ENCODE measurements at regions not wholly inside any gene's neighbourhood (a gene's known extent, or its start where the extent isn't known, plus 50 kb on each side); places are given as distances from the start of the nearest gene placed in this dataset.

GRCh38 chr7:101684983-101685330 is 55.9 kb upstream of the MYL10 start:
- DNase-seq (ENCODE audit: low spot score), result no peak
- no TSS peak for BruUV-seq (replicated peaks)
- no peaks in the 10 kb centered on the region for H3K36me3 ChIP-seq (ENCODE audit: insufficient read depth, low read length, poor library complexity, severe bottlenecking)
- H3K27ac ChIP-seq (ENCODE audit: low read depth, low read length, poor library complexity, severe bottlenecking), result no peak overlapping the region
- POLR2A ChIA-PET (ENCODE audit: low non-redundant PET), result interaction anchor here (0.6 kb wide), 1 partner anchor 562 kb away, joined by 8 read pairs; no protein-coding TSS in a partner anchor
- TF ChIP-seq EZH2 (IDR thresholded peaks at IDR 0.05; ENCODE audit: borderline replicate concordance, low read depth, low read length, poor library complexity, severe bottlenecking) (no peak), CTCF (conservative IDR thresholded peaks at IDR 0.05; ENCODE audit: low read depth, low read length) (no peak)
- peaks cover 11% of the 10 kb centered on the region for H3K4me1 ChIP-seq (ENCODE audit: insufficient read depth, low read length, poor library complexity, severe bottlenecking)
- H3K27me3 ChIP-seq (replicated peaks; ENCODE audit: insufficient read depth, low read depth, low read length, poor library complexity), result no peaks in the 10 kb centered on the region
- no peaks in the 10 kb centered on the region for H3K9me3 ChIP-seq (ENCODE audit: low read depth, low read length, poor library complexity, severe bottlenecking)
- intact Hi-C loops (cut with micrococcal nuclease; ENCODE audit: unreplicated experiment), result loop anchor here (5.0 kb wide), 2 partner anchors 83 to 127 kb away; no protein-coding TSS in a partner anchor
- H3K4me3 ChIP-seq (ENCODE audit: low read depth, low read length, poor library complexity, severe bottlenecking), result no peak overlapping the region
- CTCF ChIA-PET, result no interaction called here

- Histone ChIP-seq H3K36me3 (ENCODE audit: insufficient read depth, low read length, poor library complexity, severe bottlenecking) (no peaks in the 10 kb centered on the region), H3K9me3 (ENCODE audit: low read depth, low read length, poor library complexity, severe bottlenecking) (no peaks in the 10 kb centered on the region), H3K27ac (ENCODE audit: low read depth, low read length, poor library complexity, severe bottlenecking) (no peak overlapping the region), H3K27me3 (replicated peaks; ENCODE audit: insufficient read depth, low read depth, low read length, poor library complexity) (no peaks in the 10 kb centered on the region), H3K4me3 (ENCODE audit: low read depth, low read length, poor library complexity, severe bottlenecking) (no peak overlapping the region), H3K4me1 (ENCODE audit: insufficient read depth, low read length, poor library complexity, severe bottlenecking) (peaks cover 7% of the 10 kb centered on the region)
- no peak for TF ChIP-seq EZH2 (IDR thresholded peaks at IDR 0.05; ENCODE audit: borderline replicate concordance, low read depth, low read length, poor library complexity, severe bottlenecking)
- TF ChIP-seq CTCF (conservative IDR thresholded peaks at IDR 0.05; ENCODE audit: low read depth, low read length), result no peak
- intact Hi-C loops (cut with micrococcal nuclease; ENCODE audit: unreplicated experiment), result loop anchor here (5.0 kb wide), 2 partner anchors 84 to 126 kb away; no protein-coding TSS in a partner anchor
- DNase-seq (ENCODE audit: low spot score), result no peak
- ChIA-PET CTCF (no interaction called here), POLR2A (ENCODE audit: low non-redundant PET) (no interaction called here)
- BruUV-seq (replicated peaks), result no TSS peak
These were observed 56.9 kb upstream of the MYL10 start for GRCh38 chr7:101686030-101686429.

- H3K4me1 ChIP-seq (ENCODE audit: insufficient read depth, low read length, poor library complexity, severe bottlenecking), result no peaks in the 10 kb centered on the region
- intact Hi-C loops (cut with micrococcal nuclease; ENCODE audit: unreplicated experiment), result loop anchor here (5.0 kb wide), 2 partner anchors 85 to 125 kb away; no protein-coding TSS in a partner anchor
- ChIA-PET CTCF (interaction anchor here (0.6 kb wide), 1 partner anchor 142 kb away, joined by 6 read pairs; no protein-coding TSS in a partner anchor), POLR2A (ENCODE audit: low non-redundant PET) (no interaction called here)
- H3K36me3 ChIP-seq (ENCODE audit: insufficient read depth, low read length, poor library complexity, severe bottlenecking), result no peaks in the 10 kb centered on the region
- BruUV-seq (replicated peaks), result no TSS peak
- TF ChIP-seq CTCF (conservative IDR thresholded peaks at IDR 0.05; ENCODE audit: low read depth, low read length), result no peak
- no peak for TF ChIP-seq EZH2 (IDR thresholded peaks at IDR 0.05; ENCODE audit: borderline replicate concordance, low read depth, low read length, poor library complexity, severe bottlenecking)
- H3K27me3 ChIP-seq (replicated peaks; ENCODE audit: insufficient read depth, low read depth, low read length, poor library complexity), result no peaks in the 10 kb centered on the region
- H3K4me3 ChIP-seq (ENCODE audit: low read depth, low read length, poor library complexity, severe bottlenecking), result no peak overlapping the region
- H3K27ac ChIP-seq (ENCODE audit: low read depth, low read length, poor library complexity, severe bottlenecking), result no peak overlapping the region
- H3K9me3 ChIP-seq (ENCODE audit: low read depth, low read length, poor library complexity, severe bottlenecking), result no peaks in the 10 kb centered on the region
- no peak for DNase-seq (ENCODE audit: low spot score)
These were observed 58.0 kb upstream of the MYL10 start for GRCh38 chr7:101687081-101687480.

Data from A673 (cell line).